ENCODE measurements at regions not wholly inside any gene's neighbourhood (a gene's known extent, or its start where the extent isn't known, plus 50 kb on each side); places are given as distances from the start of the nearest gene placed in this dataset.
"Not testable (repeated sequence)": the region's sequence is repeated elsewhere in the genome, so short reads cannot be mapped to it uniquely, and the experiment has no call there.

DNA sequence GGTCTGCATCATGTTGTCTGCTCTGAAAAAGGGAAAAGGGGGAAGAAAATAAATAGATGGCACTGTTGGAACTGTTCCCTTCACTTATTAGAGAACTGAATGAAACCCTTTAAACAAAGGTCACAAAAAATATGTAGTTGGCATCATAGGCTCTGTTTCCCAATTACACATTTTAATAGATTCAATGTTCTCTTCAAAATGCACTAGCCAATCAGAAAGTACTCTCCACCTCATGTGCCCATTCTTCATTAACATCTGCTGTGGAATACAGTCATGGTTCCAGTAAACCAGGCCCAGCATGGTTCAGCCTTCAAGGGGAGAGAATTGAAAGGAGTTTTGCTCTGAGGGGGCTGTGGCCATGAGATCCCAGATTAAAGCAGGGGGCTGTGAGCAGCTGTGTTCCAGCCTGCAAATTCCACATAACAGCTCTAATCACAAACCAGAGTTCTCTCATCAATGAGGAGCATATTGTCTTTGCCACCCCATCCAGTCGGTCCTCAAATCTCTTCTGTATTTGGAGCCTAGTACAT lies 165.9 kb upstream of the CREB1 start:
- no peak for DNase-seq (ENCODE audit: low spot score)

- no peak for DNase-seq (ENCODE audit: low spot score)
Measured at GRCh38 chr2:207370646-207371045, 159.1 kb upstream of the CREB1 start.

DNA sequence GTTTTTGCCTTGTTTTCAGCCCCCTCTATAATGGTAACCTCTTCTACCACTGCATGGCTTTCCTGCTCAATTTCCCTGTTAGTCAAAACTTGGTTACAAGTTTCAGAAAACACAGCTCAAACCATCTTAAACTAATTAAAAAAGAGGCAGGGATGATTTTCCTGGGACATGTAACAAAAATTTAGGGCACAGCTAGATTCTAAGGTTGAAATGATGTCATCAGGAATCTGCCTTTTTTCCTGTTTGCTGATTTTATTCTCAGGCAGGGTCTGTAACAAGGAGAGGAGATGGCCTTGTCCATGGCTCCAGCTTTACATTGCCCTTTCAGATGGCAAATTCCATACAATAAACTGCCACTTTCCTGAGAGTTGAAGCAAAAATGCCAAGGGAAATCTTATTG lies 157.9 kb upstream of the CREB1 start:
- no peak for DNase-seq (ENCODE audit: low spot score)

DNA sequence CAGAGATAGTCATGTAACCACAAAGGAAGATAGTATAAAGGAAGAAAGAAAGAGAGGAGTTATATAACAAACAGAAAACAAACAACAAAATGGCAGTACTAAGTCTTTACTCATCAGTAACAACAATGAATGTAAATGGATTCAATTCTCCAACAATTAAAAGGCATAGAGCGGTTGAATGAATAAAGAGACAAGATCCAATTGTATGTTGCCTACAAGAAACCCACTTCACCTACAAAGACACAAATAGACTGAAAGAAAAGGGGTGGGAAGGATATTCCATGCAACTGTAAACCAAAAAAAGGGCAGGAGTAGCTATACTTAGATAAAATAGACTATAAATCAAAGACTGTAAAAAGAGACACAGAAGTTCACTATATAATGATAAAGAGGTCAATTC lies 157.3 kb upstream of the CREB1 start:
- DNase-seq (ENCODE audit: low spot score) = no peak

GRCh38 chr2:207375207-207375875 lies 154.4 kb upstream of the CREB1 start:
- no peak for DNase-seq (ENCODE audit: low spot score)

GRCh38 chr2:207378620-207379019 lies 151.1 kb upstream of the CREB1 start:
- DNase-seq (ENCODE audit: low spot score) = not testable (repeated sequence)

DNA sequence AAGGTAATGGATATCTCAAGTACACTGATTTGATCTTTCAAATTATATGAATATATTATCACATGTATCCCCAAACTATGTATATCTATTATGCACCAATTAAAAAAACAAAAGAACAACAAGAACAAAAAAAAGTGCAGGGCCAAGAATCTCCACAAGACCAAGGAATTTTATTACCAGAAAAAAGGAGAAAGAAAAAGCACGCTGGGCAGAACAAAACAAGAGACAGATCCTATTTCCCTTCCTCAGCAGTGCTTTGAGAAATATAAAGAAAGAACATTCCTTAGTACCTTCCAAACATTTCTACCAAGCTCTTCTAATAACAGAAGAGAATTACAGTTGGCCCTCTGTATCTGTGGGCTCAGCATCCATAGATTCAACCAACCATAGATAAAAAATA lies 144.7 kb upstream of the CREB1 start:
- no peak for DNase-seq (ENCODE audit: low spot score)

DNA sequence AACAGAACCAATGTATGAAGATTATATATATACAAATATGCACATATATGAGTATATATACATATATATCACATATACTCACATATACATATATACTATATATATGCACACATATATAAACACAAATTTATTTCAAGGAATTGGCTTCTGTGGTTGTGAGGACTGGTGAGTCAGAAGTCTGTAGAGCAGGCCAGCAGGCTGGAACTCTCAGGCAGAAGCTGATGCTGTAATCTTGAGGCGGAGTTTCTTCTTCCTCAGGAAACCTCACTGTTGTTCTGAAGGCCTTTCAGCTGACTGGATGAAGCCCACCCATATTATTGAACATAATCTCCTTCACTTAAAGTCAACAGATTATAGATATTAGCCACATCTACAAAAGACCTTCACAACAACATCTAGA lies 143.9 kb upstream of the CREB1 start:
- DNase-seq (ENCODE audit: low spot score) = no peak

- no peak for DNase-seq (ENCODE audit: low spot score)
Measured at GRCh38 chr2:207387001-207387571, 142.7 kb upstream of the CREB1 start.

GRCh38 chr2:207390302-207391095 lies 139.3 kb upstream of the CREB1 start:
- DNase-seq (ENCODE audit: low spot score) = no peak

GRCh38 chr2:207394203-207394781 lies 135.5 kb upstream of the CREB1 start:
- DNase-seq (ENCODE audit: low spot score) = no peak

GRCh38 chr2:207394812-207395534 lies 134.8 kb upstream of the CREB1 start:
- no peak for DNase-seq (ENCODE audit: low spot score)

GRCh38 chr2:207395535-207396251 lies 134.1 kb upstream of the CREB1 start:
- no peak for DNase-seq (ENCODE audit: low spot score)

- DNase-seq (ENCODE audit: low spot score) = no peak
Measured at GRCh38 chr2:207397917-207398655, 131.7 kb upstream of the CREB1 start.

DNA sequence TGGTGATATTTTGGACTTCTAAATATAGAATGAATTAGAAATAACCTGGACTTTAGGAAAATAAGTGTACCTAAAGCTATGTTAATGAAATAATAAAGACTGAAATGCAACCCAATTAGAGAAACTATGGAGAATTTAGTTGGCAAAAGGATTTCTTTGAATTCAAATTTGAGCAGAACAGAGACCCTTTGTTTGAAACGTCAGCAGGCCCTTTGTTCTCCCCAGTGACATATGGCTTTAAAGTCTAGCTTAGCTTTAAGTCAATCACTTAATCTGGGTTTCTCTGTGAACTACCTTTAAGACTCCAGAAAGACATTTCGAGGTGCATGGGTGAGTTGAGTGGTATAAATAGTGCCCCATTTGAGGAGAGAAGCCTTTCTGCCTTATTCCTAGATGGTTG lies 130.5 kb upstream of the CREB1 start:
- DNase-seq (ENCODE audit: low spot score) = no peak

GRCh38 chr2:207401338-207401737 lies 128.4 kb upstream of the CREB1 start:
- DNase-seq (ENCODE audit: low spot score) = no peak

- no peak for DNase-seq (ENCODE audit: low spot score)
Measured at GRCh38 chr2:207403141-207403540, 126.6 kb upstream of the CREB1 start.

- no peak for DNase-seq (ENCODE audit: low spot score)
Measured at GRCh38 chr2:207403950-207404349, 125.8 kb upstream of the CREB1 start.

DNA sequence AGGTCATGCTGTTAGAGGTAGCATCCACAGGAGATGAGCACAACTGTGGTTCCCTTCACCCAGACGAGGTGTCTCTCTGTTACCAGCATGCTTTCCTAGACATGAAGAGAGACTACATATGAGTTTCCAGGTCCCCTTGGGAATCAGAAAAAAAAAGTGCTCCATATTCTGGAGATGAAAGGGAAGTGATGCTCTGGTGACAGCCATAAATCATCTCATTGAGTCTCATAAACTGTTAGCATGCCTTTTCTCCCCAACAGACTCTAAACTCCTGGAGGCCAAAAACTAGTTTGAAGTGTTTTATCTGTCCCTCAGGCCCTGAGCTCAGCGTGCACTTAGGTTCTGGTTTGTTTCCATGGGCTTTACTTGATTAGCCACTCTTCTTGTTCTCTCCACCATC lies 124.6 kb upstream of the CREB1 start:
- DNase-seq (ENCODE audit: low spot score) = no peak

DNA sequence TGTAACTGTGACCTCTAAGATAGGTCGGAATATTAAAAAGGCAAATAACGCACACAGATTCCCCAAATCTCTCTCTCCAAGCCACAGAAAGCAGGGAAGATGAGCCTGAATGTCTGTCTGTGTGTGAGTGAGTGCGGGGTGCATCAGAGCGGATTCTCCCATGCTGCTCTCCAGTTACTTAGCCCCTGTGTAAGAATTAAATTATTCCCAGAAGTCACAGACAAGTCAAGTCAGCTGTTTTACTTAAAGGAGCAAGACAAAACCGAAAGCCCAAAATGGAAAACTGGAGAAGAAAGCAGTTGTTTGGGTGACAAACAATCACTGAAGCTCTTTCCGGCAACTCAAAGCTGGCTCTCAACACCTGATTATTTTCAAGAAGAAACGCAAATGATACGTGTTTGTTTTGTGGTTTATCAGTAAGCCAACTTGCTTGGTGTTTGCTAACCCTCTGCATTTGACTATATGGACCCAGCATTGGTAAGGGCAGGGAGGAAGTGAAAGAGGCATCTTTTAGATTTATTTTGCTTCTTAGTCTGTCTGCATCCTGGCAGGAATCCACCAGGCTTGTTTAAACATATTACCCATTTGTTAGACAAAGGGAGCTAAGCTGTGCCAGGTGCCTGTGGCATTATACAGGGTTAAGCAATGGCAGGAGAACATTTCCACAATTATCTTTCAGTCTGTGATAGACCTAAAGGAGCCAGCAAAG lies 121.5 kb upstream of the CREB1 start:
- no peak for DNase-seq (ENCODE audit: low spot score)
